Memory B cell (primary cell): ENCODE measurements at regions not wholly inside any gene's neighbourhood (a gene's known extent, or its start where the extent isn't known, plus 50 kb on each side); places are given as distances from the start of the nearest gene placed in this dataset.

Experiments used
- ATAC-seq: fragments of 150-1000 bp; cut with Tn5 transposase; 2 replicates; pipeline ENCODE4 v1.10.0; 2021; ENCODE audit warnings: low read depth, mild to moderate bottlenecking, moderate library complexity
- DNase-seq, 2 donors: peaks; one replicate each; pipeline ENCODE4 v3.0.0; 2022; ENCODE audit warnings: low spot score in 2 of 2
- H3K27ac Mint-ChIP-seq: one replicate; pipeline ENCODE4 v1.8.0; 2022; ENCODE audit warnings: mild to moderate bottlenecking, moderate library complexity, mixed read lengths
- H3K27me3 Mint-ChIP-seq: one replicate; pipeline ENCODE4 v1.8.0; 2022; ENCODE audit warnings: mixed read lengths
- H3K36me3 Mint-ChIP-seq: one replicate; pipeline ENCODE4 v1.8.0; 2022; ENCODE audit warnings: mild to moderate bottlenecking, mixed read lengths
- H3K4me1 Mint-ChIP-seq: one replicate; pipeline ENCODE4 v1.8.0; 2022; ENCODE audit warnings: mixed read lengths
- H3K4me3 Mint-ChIP-seq: one replicate; pipeline ENCODE4 v1.8.0; 2022; ENCODE audit warnings: mild to moderate bottlenecking, moderate library complexity, mixed read lengths
- H3K9me3 Mint-ChIP-seq: one replicate; pipeline ENCODE4 v1.8.0; 2022; ENCODE audit warnings: mixed read lengths

GRCh38 chr9:29799227-29799626, 2225.9 kb upstream of the C9orf72 start:
- ATAC-seq (no peak), DNase-seq (no peak)
- H3K4me1 Mint-ChIP-seq, result no peaks in the 10 kb centered on the region
- H3K4me3 Mint-ChIP-seq, result no peak overlapping the region
- H3K9me3 Mint-ChIP-seq, result peaks cover 2% of the 10 kb centered on the region
- H3K27ac Mint-ChIP-seq, result no peak overlapping the region
- H3K36me3 Mint-ChIP-seq, result no peaks in the 10 kb centered on the region
- no peaks in the 10 kb centered on the region for H3K27me3 Mint-ChIP-seq

GRCh38 chr9:29800821-29801220, 2227.5 kb upstream of the C9orf72 start:
- peaks cover 2% of the 10 kb centered on the region for H3K9me3 Mint-ChIP-seq
- H3K36me3 Mint-ChIP-seq, result no peaks in the 10 kb centered on the region
- no peak for ATAC-seq
- H3K27ac Mint-ChIP-seq, result no peak overlapping the region
- H3K4me1 Mint-ChIP-seq, result no peaks in the 10 kb centered on the region
- DNase-seq, result no peak
- no peak overlapping the region for H3K4me3 Mint-ChIP-seq
- no peaks in the 10 kb centered on the region for H3K27me3 Mint-ChIP-seq

- no peaks in the 10 kb centered on the region for H3K4me1 Mint-ChIP-seq
- H3K36me3 Mint-ChIP-seq, result no peaks in the 10 kb centered on the region
- H3K27me3 Mint-ChIP-seq, result no peaks in the 10 kb centered on the region
- no peak overlapping the region for H3K4me3 Mint-ChIP-seq
- H3K27ac Mint-ChIP-seq, result no peak overlapping the region
- ATAC-seq (no peak), DNase-seq (no peak)
- peaks cover 3% of the 10 kb centered on the region for H3K9me3 Mint-ChIP-seq
Measured at GRCh38 chr9:29802454-29802853, 2229.2 kb upstream of the C9orf72 start.

GRCh38 chr9:29806937-29807618, 2233.8 kb upstream of the C9orf72 start:
- no peaks in the 10 kb centered on the region for H3K36me3 Mint-ChIP-seq
- H3K27me3 Mint-ChIP-seq, result no peaks in the 10 kb centered on the region
- DNase-seq, result no peak
- ATAC-seq, result no peak
- H3K4me3 Mint-ChIP-seq, result no peak overlapping the region
- no peaks in the 10 kb centered on the region for H3K4me1 Mint-ChIP-seq
- peaks cover 5% of the 10 kb centered on the region for H3K9me3 Mint-ChIP-seq
- H3K27ac Mint-ChIP-seq, result no peak overlapping the region

DNA sequence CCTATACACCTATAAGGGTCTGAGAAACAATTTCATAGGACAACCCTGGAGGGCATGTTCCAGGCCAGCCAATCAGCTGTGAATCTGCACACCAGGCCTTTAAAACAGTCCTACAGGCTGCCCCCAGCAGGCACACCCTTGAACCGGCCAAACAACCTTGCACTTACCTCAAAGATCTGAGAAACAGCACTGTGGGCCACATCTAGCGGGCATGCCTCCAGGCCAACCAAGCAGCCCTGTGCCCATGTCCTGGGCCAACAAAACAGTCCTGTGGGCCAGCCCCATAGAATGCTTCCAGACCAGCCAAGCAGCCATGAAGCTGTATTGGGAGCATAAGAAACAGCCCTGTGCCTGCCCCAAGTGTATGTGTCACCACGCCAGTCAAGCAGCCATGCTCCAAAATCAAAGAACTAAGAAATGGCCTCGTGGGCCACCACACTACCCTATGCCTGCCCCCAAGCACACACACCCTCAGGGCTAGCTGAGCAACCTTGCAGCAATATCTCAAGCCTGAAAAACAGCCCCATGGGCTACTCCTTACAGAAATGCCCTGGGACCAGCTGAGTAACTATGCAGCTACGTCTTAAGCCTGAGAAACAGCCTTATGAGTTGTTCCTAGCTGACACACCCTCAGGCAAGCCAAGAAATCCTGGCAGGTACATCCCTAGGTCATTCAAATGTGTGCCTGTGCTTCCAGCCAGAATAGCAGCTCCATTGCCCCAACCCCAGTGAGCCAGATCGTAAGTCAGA, 2243.8 kb upstream of the C9orf72 start:
- no peaks in the 10 kb centered on the region for H3K4me1 Mint-ChIP-seq
- H3K36me3 Mint-ChIP-seq, result no peaks in the 10 kb centered on the region
- no peak for ATAC-seq
- no peaks in the 10 kb centered on the region for H3K27me3 Mint-ChIP-seq
- H3K4me3 Mint-ChIP-seq, result no peak overlapping the region
- DNase-seq, result no peak
- no peak overlapping the region for H3K27ac Mint-ChIP-seq
- H3K9me3 Mint-ChIP-seq, result peaks cover 6% of the 10 kb centered on the region

DNA sequence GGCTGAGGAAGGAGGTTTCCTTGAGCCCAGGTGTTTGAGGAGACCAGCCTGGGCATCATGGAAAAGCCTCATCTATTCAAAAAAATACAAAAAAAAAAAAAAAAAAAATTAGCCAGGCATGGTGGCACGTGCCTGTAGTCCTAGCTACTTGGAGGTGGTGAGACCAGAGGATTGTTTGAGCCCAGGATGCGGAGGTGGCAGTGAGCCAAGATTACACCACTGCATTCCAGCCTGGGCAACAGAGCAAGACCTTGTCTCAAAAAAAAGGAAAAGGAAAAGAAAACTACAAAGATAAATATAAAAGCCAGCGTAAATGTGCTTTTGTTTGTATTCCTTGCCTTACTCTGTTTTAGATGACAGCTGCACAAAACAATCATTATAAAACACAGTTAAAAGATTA, 2249.2 kb upstream of the C9orf72 start:
- Mint-ChIP-seq H3K27me3 (no peaks in the 10 kb centered on the region), H3K27ac (no peak overlapping the region), H3K4me3 (no peak overlapping the region), H3K36me3 (no peaks in the 10 kb centered on the region), H3K4me1 (no peaks in the 10 kb centered on the region), H3K9me3 (peaks cover 12% of the 10 kb centered on the region)
- DNase-seq (no peak), ATAC-seq (no peak)

GRCh38 chr9:29826421-29826820, 2253.1 kb upstream of the C9orf72 start:
- H3K4me3 Mint-ChIP-seq, result no peak overlapping the region
- H3K36me3 Mint-ChIP-seq, result no peaks in the 10 kb centered on the region
- no peaks in the 10 kb centered on the region for H3K4me1 Mint-ChIP-seq
- ATAC-seq, result no peak
- no peaks in the 10 kb centered on the region for H3K27me3 Mint-ChIP-seq
- H3K27ac Mint-ChIP-seq, result no peak overlapping the region
- H3K9me3 Mint-ChIP-seq, result peaks cover 6% of the 10 kb centered on the region
- no peak for DNase-seq

GRCh38 chr9:29830821-29831220, 2257.5 kb upstream of the C9orf72 start:
- no peaks in the 10 kb centered on the region for H3K27me3 Mint-ChIP-seq
- peaks cover 6% of the 10 kb centered on the region for H3K9me3 Mint-ChIP-seq
- DNase-seq (no peak), ATAC-seq (no peak)
- no peak overlapping the region for H3K4me3 Mint-ChIP-seq
- H3K36me3 Mint-ChIP-seq, result no peaks in the 10 kb centered on the region
- no peak overlapping the region for H3K27ac Mint-ChIP-seq
- H3K4me1 Mint-ChIP-seq, result no peaks in the 10 kb centered on the region

- Mint-ChIP-seq H3K27ac (no peak overlapping the region), H3K36me3 (no peaks in the 10 kb centered on the region), H3K27me3 (no peaks in the 10 kb centered on the region), H3K9me3 (peaks cover 2% of the 10 kb centered on the region), H3K4me3 (no peak overlapping the region), H3K4me1 (no peaks in the 10 kb centered on the region)
- ATAC-seq (no peak), DNase-seq (no peak)
Measured at GRCh38 chr9:29838491-29839020, 2265.3 kb upstream of the C9orf72 start.

GRCh38 chr9:29844251-29844650, 2271.0 kb upstream of the C9orf72 start:
- no peak overlapping the region for H3K27ac Mint-ChIP-seq
- no peak overlapping the region for H3K4me3 Mint-ChIP-seq
- no peaks in the 10 kb centered on the region for H3K27me3 Mint-ChIP-seq
- H3K9me3 Mint-ChIP-seq, result peaks cover 5% of the 10 kb centered on the region
- no peaks in the 10 kb centered on the region for H3K36me3 Mint-ChIP-seq
- ATAC-seq (no peak), DNase-seq (no peak)
- no peaks in the 10 kb centered on the region for H3K4me1 Mint-ChIP-seq

- Mint-ChIP-seq H3K27ac (no peak overlapping the region), H3K4me3 (no peak overlapping the region), H3K36me3 (no peaks in the 10 kb centered on the region), H3K4me1 (no peaks in the 10 kb centered on the region), H3K9me3 (peaks cover 3% of the 10 kb centered on the region), H3K27me3 (no peaks in the 10 kb centered on the region)
- no peak for ATAC-seq
- DNase-seq, result no peak
Measured at GRCh38 chr9:29850664-29851063, 2277.4 kb upstream of the C9orf72 start.

- Mint-ChIP-seq H3K36me3 (no peaks in the 10 kb centered on the region), H3K27me3 (no peaks in the 10 kb centered on the region), H3K9me3 (peaks cover 2% of the 10 kb centered on the region), H3K27ac (no peak overlapping the region), H3K4me3 (no peak overlapping the region), H3K4me1 (no peaks in the 10 kb centered on the region)
- no peak for DNase-seq
- ATAC-seq, result no peak
Measured at GRCh38 chr9:29861803-29862202, 2288.5 kb upstream of the C9orf72 start.

DNA sequence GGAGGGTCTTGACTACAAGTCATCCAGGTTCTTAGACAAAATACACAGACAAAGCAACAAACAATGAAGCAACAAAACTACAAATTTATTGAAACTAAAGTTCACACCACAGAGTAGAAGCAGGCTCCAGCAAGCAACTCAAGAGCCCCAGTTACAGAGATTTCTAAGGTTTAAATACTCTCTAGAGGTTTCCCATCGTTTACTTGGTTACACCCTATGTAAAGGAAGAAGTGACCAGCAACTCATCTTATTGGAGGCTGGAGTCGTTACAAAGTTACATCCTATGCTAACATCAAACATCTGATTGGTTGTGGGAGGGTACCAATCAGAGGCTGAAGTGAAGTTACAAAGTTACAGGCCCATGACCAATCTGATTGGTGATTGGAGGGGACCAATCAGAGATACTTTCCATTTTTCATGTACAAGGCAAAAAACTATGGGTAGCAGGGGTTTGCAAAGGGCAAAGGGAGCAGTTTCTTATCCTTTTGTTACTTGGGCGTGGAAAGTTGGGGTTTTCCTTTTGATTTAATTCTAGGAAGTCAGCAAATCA, 2292.6 kb upstream of the C9orf72 start:
- Mint-ChIP-seq H3K27ac (no peak overlapping the region), H3K27me3 (no peaks in the 10 kb centered on the region), H3K4me1 (no peaks in the 10 kb centered on the region), H3K36me3 (no peaks in the 10 kb centered on the region), H3K4me3 (no peak overlapping the region), H3K9me3 (peaks cover 5% of the 10 kb centered on the region)
- ATAC-seq (no peak), DNase-seq (no peak)

- Mint-ChIP-seq H3K4me1 (no peaks in the 10 kb centered on the region), H3K9me3 (peaks cover 5% of the 10 kb centered on the region), H3K4me3 (no peak overlapping the region), H3K27ac (no peak overlapping the region), H3K36me3 (no peaks in the 10 kb centered on the region), H3K27me3 (no peaks in the 10 kb centered on the region)
- no peak for DNase-seq
- no peak for ATAC-seq
Measured at GRCh38 chr9:29866556-29866955, 2293.3 kb upstream of the C9orf72 start.
